ENCODE measurements at regions not wholly inside any gene's neighbourhood (a gene's known extent, or its start where the extent isn't known, plus 50 kb on each side); places are given as distances from the start of the nearest gene placed in this dataset.
"Not testable (repeated sequence)": the region's sequence is repeated elsewhere in the genome, so short reads cannot be mapped to it uniquely, and the experiment has no call there.

DNA sequence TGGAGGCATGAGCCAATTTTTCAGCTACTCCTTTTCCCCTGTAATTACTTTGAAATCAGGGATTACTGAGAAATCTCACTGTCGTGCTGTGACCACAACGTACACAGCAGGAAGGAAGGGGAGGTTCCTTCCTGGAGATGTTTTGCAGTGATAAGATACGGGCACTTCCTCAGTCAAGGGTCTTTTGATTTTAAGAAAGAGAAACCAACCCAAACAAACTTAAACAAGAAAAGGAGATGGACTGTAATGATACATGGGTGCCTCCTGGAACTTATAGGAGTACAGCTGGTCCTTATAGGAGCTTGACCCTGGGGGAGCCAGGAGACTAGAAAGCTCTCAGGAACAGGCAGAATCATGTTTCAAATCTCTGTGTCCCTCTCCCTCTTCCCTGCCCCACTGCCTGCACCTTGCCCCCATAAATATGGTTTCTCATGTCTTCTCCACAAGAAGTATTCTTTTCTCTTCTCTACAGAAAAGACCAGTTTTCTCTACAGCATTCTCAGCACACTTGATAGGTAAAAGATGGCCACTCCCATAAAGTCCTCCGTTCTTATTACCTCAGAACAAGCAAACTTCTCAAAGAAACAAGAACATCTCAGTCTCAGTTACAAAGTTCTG, 281.1 kb upstream of the AMIGO2 start:
- FAIRE-seq (no peak), DNase-seq (ENCODE audit: insufficient read length, low spot score) (no peak)
- TF ChIP-seq, protein P1, sequence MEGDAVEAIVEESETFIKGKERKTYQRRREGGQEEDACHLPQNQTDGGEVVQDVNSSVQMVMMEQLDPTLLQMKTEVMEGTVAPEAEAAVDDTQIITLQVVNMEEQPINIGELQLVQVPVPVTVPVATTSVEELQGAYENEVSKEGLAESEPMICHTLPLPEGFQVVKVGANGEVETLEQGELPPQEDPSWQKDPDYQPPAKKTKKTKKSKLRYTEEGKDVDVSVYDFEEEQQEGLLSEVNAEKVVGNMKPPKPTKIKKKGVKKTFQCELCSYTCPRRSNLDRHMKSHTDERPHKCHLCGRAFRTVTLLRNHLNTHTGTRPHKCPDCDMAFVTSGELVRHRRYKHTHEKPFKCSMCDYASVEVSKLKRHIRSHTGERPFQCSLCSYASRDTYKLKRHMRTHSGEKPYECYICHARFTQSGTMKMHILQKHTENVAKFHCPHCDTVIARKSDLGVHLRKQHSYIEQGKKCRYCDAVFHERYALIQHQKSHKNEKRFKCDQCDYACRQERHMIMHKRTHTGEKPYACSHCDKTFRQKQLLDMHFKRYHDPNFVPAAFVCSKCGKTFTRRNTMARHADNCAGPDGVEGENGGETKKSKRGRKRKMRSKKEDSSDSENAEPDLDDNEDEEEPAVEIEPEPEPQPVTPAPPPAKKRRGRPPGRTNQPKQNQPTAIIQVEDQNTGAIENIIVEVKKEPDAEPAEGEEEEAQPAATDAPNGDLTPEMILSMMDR (IDR thresholded peaks at IDR 0.05; ENCODE audit: insufficient read depth, missing control alignments) = no peak

DNA sequence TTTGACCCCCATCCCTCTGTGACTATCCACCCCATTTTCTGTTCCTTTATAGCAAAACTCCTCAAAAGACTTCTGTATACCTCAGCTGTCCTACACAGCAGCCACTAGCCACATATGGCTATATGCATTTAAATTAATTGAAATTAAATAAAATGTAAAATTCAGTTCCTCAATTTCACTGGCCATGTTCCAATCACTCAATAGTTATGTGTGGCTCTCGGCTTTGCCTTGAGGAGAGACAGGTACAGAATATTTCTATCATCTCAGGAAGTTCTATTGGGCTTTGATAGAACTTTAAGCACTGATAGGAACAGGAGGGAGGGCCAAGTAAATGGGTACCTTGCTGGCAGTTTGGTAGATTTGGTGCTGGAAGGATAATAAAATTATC, 280.3 kb upstream of the AMIGO2 start:
- FAIRE-seq = no peak

DNA sequence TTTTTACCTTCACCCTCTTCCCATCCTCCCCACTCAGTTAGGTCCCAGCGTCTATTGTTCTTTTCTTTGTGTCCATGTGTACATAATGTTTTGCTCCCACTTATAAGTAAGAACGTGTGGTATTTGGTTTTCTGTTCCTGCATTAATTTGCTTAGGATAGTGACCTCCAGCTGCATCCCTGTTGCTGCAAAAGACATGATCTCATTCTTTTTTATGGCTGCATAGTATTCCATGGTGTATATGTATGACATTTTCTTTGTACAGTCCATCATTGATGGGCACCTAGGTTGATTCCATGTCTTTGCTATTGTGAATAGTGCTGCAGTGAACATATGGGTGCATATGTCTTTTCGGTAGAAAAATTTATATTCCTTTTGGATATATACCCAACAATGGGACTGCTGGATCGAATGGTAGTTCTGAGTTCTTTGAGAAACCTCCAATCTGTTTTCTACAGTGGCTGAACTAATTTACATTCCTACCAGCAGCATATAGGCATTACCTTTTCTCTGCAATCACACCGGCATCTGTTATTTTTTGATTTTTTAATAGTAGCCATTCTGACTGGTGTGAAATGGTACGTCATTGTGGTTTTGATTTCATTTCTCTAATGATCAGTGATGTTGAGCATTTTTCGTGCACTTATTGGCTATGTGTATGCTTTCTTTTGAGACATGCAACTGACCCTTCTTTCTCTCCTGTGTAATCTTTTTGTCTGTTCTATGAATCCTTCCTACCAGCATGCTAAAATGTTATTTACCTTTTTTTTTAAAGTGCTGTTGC, 279.7 kb upstream of the AMIGO2 start:
- TF ChIP-seq, protein P1 (IDR thresholded peaks at IDR 0.05; ENCODE audit: insufficient read depth, missing control alignments) = no peak
- FAIRE-seq (no peak), DNase-seq (ENCODE audit: insufficient read length, low spot score) (no peak)

More for the DNA sequence above, 280.3 kb upstream of the AMIGO2 start:
- no peak for DNase-seq (ENCODE audit: insufficient read length, low spot score)
- TF ChIP-seq, protein P1 (IDR thresholded peaks at IDR 0.05; ENCODE audit: insufficient read depth, missing control alignments) = no peak

DNA sequence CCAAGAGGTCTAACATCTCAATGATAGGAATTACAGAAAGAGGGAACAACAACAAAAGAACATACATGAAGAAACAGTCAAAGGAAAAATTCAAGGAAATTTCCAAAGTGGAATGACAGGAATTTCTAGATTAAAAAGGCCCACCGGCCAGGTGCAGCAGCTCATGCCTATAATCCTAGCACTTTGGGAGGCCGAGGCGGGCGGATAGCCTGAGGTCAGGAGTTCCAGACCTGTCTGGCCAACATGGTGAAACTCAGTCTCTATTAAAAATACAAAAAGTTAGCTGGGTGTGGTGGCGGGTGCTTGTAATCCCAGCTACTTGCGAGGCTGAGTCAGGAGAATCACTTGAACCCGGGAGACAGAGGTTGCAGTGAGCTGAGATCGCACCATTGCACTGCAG, 277.2 kb upstream of the AMIGO2 start:
- DNase-seq (ENCODE audit: insufficient read length, low spot score); FAIRE-seq: not testable (repeated sequence)

DNA sequence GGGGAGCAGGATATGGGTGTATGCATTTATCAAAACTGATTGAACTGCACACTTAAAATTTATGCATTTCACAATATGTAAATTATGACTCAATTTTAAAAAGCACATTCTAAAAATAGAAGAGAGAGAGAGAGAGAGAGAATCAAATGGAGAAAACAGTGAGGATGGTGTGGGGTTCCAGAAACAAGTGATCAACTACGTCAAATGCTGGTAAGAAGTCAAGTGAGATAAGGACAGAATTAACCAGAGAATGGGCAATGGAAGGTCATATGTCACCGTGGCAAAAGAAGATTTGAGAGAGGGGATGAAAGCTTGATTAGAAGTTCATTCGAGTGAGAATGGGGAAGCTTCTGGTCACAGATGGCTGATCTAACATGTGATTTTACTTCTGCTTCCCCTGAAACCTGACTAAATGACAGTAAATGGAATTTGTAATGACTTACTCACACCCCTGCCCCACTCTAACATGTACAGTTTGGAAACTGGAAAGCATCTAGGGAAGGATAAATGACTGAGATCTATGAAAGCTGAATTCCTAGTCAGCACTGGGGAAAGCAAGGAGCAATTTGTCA, 276.5 kb upstream of the AMIGO2 start:
- no peak for DNase-seq (ENCODE audit: insufficient read length, low spot score)
- TF ChIP-seq, protein P1 (IDR thresholded peaks at IDR 0.05; ENCODE audit: insufficient read depth, missing control alignments) = no peak
- no peak for FAIRE-seq

DNA sequence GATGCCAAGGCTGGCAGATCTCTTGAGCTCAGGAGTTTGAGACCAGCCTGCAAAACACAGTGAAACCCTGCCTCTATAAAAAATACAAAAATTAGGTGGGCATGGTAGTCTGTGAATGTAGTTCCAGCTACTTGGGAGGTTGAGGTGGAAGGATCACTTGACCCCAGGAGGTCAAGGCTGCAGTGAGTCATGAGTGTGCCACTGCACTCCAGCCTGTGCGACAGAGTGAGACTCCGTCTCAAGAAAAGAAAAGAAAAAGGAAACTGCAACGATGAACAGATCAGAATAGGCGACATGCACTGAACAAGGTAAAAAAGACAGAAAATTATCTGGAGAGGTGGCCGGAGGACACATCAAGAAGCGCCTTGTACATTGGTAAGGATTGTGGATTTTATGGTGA, 273.7 kb upstream of the AMIGO2 start:
- TF ChIP-seq, protein P1 (IDR thresholded peaks at IDR 0.05; ENCODE audit: insufficient read depth, missing control alignments) = no peak
- no peak for DNase-seq (ENCODE audit: insufficient read length, low spot score)
- no peak for FAIRE-seq

DNA sequence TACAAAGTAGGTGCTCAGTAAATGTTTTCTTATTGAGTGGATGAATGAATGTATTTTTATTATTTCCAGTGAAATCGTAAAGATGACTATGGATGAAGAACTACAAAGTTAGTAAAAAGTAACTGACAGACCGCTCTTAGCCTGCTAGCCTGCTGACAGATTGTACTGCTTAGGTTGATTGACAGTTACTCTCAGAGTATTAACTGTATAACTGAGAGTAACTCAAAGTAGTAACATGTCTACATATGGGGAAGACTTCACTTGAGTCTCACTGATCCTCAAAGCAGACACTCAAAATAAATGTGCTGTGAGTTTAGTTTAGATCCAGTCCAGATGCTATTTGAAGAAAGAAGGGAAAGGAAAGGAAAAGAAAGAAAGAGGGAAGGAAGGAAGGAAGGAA, 272.3 kb upstream of the AMIGO2 start:
- FAIRE-seq (no peak), DNase-seq (ENCODE audit: insufficient read length, low spot score) (no peak)
- TF ChIP-seq, protein P1 (IDR thresholded peaks at IDR 0.05; ENCODE audit: insufficient read depth, missing control alignments) = no peak

Data from D721Med (cell line).